Fibroblast of the aortic adventitia (primary cell): ENCODE measurements at regions not wholly inside any gene's neighbourhood (a gene's known extent, or its start where the extent isn't known, plus 50 kb on each side); places are given as distances from the start of the nearest gene placed in this dataset.

Source experiments
- DNase-seq: peaks from one replicate; pipeline ENCODE4 v3.0.0-alpha.2; 2010; ENCODE audit warnings: low read depth
- H3K4me3 ChIP-seq: 2 replicates; pipeline ENCODE4 v1.5.1; 2011; ENCODE audit warnings: low read depth, mild to moderate bottlenecking, control low read depth, low read length, moderate library complexity
- TF ChIP-seq, protein P1 (sequence below): IDR thresholded peaks from 2 replicates; pipeline ENCODE4 v1.5.1; 2011; ENCODE audit warnings: mild to moderate bottlenecking, low read length, control low read depth, inconsistent platforms; ENCODE audit not compliant: insufficient read depth

DNA sequence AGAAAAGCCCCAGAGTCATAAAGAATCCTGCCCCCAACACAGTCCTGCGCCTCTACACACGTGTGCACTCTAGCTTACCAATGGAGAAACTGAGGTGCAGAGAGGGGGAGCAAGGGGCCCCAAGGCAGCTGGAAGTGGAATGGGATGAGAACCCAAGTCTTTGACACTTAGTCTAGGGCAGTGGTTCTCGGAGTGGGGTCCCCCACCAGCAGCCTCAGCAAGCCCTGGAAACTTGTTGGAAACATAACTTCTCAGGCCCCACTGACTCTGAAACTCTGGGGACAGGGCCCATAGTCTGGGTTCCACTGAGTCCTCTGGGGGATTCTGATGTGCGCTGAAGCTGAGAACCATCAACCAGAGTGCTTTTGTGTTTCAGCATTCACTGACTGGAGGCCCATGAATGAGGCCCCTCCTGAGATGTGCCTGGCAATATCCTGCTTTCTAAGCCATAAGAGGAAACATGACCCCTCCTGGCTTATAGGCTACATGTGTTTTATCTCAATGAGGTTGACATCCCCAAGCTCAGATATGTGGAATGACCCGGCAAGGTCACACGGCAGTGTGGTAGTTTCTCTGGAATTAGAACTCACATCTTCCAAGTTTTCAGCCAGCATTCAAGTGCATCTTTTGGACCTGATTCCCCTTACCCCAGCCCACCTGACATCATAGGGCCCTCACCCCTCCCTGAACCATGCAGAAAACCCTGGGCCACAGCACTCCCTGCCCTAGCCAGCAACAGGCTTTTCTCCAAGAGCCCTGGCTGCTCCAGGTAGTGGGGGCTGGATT is 147.3 kb upstream of the PCBD1 start:
- no peak for DNase-seq
- no peak overlapping the region for H3K4me3 ChIP-seq
- TF ChIP-seq, protein P1, sequence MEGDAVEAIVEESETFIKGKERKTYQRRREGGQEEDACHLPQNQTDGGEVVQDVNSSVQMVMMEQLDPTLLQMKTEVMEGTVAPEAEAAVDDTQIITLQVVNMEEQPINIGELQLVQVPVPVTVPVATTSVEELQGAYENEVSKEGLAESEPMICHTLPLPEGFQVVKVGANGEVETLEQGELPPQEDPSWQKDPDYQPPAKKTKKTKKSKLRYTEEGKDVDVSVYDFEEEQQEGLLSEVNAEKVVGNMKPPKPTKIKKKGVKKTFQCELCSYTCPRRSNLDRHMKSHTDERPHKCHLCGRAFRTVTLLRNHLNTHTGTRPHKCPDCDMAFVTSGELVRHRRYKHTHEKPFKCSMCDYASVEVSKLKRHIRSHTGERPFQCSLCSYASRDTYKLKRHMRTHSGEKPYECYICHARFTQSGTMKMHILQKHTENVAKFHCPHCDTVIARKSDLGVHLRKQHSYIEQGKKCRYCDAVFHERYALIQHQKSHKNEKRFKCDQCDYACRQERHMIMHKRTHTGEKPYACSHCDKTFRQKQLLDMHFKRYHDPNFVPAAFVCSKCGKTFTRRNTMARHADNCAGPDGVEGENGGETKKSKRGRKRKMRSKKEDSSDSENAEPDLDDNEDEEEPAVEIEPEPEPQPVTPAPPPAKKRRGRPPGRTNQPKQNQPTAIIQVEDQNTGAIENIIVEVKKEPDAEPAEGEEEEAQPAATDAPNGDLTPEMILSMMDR = no peak

DNA sequence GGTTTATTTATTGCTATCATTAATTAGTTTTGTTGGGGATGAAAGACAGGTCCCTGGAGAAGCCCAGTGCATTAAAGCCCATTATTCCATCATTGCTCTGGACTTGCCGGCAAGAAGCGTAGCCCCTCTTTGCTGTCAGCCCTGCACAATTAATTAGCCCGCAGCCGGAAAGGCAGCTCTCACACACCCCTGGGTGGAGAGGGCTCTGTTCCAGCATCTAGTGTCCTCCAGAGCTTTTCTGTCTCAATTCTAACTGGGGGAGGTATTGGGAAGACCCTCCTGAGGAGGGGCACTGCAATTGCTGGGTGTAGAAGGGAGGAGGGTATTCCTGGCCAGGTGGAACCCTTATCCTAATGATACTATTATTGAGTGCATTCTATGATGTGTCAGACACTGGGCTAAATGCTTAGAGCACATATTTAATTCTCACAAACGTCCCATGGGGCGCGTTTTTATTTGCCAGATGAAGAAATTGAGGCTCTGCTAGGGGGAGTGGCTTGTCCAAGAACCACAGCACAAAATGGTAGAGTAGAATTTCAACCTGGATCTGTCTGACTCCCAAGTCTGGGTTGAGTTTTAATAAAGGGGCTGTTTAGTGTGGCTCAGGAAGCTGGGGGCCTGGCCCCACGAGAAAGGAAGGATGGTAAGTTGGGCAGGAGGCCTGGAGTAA is 148.1 kb upstream of the PCBD1 start:
- TF ChIP-seq, protein P1 = no peak
- no peak for DNase-seq
- no peak overlapping the region for H3K4me3 ChIP-seq

DNA sequence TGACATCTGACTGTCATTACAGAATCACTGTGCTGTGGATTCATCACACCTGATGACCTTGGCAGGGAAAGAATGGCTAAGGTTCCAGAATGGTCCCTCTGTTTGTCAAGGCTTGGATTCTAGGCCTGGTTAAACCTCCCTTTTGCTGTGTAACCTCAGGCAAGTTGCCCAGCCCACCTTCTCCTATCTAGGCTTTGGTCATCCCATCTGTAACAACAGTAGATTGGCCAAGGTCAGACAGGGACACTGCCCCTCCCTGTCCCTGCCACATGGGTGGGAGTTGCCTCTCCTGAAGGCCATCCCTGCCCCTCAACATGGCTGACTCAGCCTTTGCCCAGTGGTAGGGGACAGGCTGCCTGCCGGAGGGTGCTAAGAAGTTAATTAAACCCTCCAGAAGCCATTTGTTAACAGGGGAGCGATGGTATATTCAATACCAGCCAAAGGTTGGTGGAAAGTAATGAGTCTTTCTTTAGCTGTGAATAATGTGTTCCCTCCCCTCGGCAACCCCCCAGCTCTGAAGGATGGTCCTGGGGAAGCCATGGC is 149.8 kb upstream of the PCBD1 start:
- TF ChIP-seq, protein P1 = no peak
- no peak overlapping the region for H3K4me3 ChIP-seq
- no peak for DNase-seq

DNA sequence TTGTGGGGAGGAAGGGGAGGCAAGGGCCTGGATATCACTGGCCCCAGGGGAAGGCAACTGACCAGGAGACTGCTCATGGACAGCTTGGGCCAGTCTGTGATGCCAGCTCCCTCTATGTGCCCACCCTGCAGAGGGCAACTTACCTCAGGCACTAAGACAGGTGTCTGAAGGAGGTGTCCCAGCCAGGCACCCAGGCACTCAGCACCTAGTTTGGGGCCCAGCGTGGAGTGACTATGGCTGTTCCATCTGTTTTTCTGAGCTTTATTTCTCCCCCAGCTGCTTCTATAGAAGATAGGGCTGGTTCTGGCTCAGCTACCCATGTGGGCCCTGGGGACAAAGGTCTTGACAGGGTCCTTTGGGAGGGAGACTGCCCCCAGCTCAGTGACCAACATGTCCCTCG is 150.6 kb upstream of the PCBD1 start:
- no peak for DNase-seq
- H3K4me3 ChIP-seq = no peak overlapping the region
- TF ChIP-seq, protein P1 = no peak

DNA sequence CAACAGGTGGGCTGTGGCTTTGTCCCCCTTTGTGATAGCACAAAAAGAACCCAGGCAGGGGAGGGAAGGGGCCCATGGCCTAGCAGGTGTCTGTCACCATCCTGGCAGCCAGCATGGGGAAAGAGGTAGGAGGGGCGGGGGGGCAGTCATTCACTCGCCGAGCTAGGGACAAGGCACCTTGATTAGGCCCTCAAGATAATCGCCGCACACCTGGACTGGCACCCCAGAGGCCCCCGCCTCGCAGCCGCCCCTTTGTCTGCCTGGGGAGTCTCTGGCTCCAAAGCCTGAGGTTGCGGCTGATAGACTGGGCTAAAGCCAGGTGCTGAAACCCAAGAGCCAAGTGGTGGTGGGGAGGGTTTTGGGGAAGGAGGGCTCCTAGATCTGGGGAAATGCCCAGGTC is 151.2 kb upstream of the PCBD1 start:
- no peak overlapping the region for H3K4me3 ChIP-seq
- TF ChIP-seq, protein P1 = no peak
- no peak for DNase-seq

DNA sequence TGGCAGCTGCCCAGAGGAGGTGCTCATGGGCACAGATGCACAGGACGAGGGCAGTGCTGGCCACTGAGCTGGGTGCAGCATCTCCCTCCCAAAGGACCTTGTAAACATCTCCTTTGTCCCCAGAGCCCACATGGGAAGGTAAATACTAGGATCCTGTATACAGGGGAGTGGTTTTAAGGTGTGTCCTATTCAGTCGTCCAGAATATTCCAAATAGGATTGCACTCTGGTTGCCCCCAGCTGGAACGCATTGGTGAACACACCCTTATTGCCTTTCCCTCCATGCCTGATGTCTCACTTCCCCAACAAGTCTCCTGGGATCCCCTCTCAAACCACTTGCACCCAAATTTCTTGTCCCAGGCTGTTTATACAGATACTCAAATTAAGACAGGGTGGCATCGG is 152.0 kb upstream of the PCBD1 start:
- no peak for DNase-seq
- H3K4me3 ChIP-seq = no peak overlapping the region
- TF ChIP-seq, protein P1 = no peak
